ENCODE measurements at regions not wholly inside any gene's neighbourhood (a gene's known extent, or its start where the extent isn't known, plus 50 kb on each side); places are given as distances from the start of the nearest gene placed in this dataset.

- TF ChIP-seq EZH2 (IDR thresholded peaks at IDR 0.05; ENCODE audit: low read length) (no peak), CTCF (optimal IDR thresholded peaks at IDR 0.05 in 1 of 3, IDR thresholded peaks at IDR 0.05 in 1 of 3, conservative IDR thresholded peaks at IDR 0.05 in 1 of 3; ENCODE audit: extremely low read depth in 1 of 3, insufficient read depth in 2 of 3, low read length in 3 of 3) (no peak)
Measured at GRCh38 chr9:90189306-90189705, 453.3 kb downstream of the DIRAS2 start.

Data from keratinocyte (primary cell).